NOMO-1 (cell line): ENCODE measurements at regions not wholly inside any gene's neighbourhood (a gene's known extent, or its start where the extent isn't known, plus 50 kb on each side); places are given as distances from the start of the nearest gene placed in this dataset.

ENCODE experiments used
- DNase-seq, 2 experiments: peaks; one replicate each; lab custom pipeline; 2025; ENCODE audit not compliant: unreplicated experiment in 2 of 2; lab: John Stamatoyannopoulos, UW

- no peak for DNase-seq
Observed at GRCh38 chr12:123042833-123043232, 62.4 kb downstream of the ARL6IP4 start.

- no peak for DNase-seq
Observed at GRCh38 chr12:123041811-123042655, 61.6 kb downstream of the ARL6IP4 start.

- no peak for DNase-seq
Observed at GRCh38 chr12:123041042-123041531, 60.6 kb downstream of the ARL6IP4 start.

GRCh38 chr12:123040106-123040505 is 59.6 kb downstream of the ARL6IP4 start:
- peak; percentile 38 to 60 for DNase-seq

GRCh38 chr12:123038966-123039365 is 58.5 kb downstream of the ARL6IP4 start:
- DNase-seq = peak in 1 of 2 experiments; percentile 18

- DNase-seq = no peak
Observed at GRCh38 chr12:123038486-123038885, 58.0 kb downstream of the ARL6IP4 start.

- no peak for DNase-seq
Observed at GRCh38 chr12:123037791-123038190, 57.3 kb downstream of the ARL6IP4 start.

GRCh38 chr12:123036466-123037285 is 56.2 kb downstream of the ARL6IP4 start:
- no peak for DNase-seq

- DNase-seq = no peak
Observed at GRCh38 chr12:123035841-123036240, 55.4 kb downstream of the ARL6IP4 start.

GRCh38 chr12:123034865-123035264 is 54.4 kb downstream of the ARL6IP4 start:
- no peak for DNase-seq

GRCh38 chr12:123034022-123034541 is 53.6 kb downstream of the ARL6IP4 start:
- DNase-seq = no peak

GRCh38 chr12:123033392-123034021 is 53.0 kb downstream of the ARL6IP4 start:
- no peak for DNase-seq

- DNase-seq = no peak
Observed at GRCh38 chr12:123032736-123033391, 52.4 kb downstream of the ARL6IP4 start.
